Stimulated activated CD4-positive, alpha-beta T cell treated with anti-CD3 and anti-CD28 coated beads, Interleukin-15, amount 100 ng/mL, for 48 hours (primary cell): ENCODE measurements at regions not wholly inside any gene's neighbourhood (a gene's known extent, or its start where the extent isn't known, plus 50 kb on each side); places are given as distances from the start of the nearest gene placed in this dataset.
"Not testable (repeated sequence)": the region's sequence is repeated elsewhere in the genome, so short reads cannot be mapped to it uniquely, and the experiment has no call there.

Experiments
- DNase-seq, 2 donors: peaks; one replicate each; pipeline ENCODE4 v3.0.0-alpha.2; 2020; ENCODE audit warnings: low read depth in 2 of 2

DNA sequence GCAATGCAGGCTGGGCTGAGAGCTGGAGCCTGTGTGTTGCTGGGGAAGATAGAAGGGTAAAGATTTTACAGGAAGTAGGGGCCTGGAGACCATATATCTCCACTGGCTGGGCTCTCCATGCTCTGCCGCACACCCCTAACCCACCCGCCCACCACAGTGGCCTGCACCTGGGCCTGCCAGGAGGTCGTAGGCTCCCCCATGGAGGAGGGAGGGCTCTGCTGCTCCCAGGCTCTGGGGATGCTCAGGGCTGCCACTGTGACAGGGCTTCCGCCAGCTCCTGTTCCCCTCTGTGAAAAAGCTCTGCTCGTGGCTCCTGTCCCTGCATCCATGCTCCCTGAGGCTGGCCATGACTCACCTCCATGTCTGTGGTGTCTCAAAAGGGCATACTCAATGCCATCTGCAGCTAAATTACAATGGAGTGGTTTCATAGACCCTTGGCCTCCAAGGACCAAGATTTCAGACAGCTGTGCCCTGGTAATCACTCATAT lies 106.0 kb downstream of the CXCL12 start:
- DNase-seq: no peak

DNA sequence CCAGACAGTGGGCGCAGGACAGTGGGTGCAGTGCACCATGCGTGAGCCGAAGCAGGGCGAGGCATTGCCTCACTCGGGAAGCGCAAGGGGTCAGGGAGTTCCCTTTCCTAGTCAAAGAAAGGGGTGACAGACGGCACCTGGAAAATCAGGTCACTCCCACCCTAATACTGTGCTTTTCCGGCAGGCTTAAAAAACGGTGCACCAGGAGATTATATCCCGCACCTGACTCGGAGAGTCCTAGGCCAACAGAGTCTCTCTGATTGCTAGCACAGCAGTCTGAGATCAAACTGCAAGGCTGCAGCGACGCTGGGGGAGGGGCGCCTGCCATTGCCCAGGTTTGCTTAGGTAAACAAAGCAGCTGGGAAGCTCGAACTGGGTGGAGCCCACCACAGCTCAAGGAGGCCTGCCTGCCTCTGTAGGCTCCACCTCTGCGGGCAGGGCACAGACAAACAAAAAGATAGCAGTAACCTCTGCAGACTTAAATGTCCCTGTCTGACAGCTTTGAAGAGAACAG lies 116.4 kb downstream of the CXCL12 start:
- not testable (repeated sequence) for DNase-seq

DNA sequence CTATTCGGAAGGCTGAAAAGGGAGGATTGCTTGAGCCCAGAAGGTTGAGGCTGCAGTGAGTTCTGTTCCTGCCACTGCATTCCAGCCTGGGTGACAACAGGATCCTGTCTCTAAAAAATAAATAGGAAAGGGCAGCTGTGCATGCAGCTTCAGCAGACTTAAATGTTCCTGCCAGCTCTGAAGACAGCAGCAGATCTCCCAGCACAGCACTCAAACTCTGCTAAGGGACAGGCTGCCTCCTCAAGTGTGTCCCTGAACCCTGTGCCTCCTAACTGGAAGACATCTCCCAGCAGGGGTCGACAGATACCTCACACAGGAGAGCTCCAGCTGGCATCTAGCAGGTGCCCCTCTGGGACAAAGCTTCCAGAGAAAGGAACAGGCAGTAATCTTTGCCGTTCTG lies 117.9 kb downstream of the CXCL12 start:
- DNase-seq: no peak

DNA sequence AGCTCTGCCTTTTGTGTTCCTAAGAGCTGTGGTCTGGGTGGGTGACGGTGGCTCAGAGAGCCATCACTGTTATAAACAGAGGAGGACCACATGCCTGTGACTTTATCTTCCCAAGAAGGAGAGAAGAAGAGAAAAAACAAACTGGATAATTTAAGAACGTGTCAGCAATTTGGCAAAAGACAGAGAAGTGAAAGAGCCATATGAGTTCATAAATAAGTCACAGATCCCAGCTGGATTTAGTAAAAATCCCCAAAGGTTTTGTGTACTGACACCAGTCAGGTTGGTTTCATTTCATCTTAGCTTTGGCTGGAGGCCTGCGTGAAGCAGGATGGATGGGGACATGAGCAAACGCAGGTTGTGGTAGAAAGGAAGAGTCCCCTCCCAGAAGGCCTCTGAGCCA lies 120.7 kb downstream of the CXCL12 start:
- DNase-seq: no peak

DNA sequence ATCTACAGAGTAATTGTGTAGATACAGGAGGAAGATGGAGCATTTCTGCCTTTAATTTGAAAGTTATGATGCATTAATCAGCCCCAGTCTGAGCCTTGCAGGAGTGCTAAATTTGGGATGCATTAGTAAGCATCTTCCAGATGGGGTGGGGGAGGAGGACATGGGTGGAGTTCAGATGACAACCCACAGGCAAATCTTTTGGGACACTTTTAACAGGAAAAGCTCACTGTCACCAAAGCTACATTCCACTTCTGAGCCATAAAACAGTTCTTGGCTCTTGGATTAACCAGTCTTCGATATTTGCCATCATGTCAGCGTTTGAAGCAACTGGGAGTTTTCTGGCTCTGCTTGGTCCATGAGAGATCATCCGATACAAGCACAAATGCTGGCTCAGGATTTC lies 121.1 kb downstream of the CXCL12 start:
- no peak for DNase-seq

DNA sequence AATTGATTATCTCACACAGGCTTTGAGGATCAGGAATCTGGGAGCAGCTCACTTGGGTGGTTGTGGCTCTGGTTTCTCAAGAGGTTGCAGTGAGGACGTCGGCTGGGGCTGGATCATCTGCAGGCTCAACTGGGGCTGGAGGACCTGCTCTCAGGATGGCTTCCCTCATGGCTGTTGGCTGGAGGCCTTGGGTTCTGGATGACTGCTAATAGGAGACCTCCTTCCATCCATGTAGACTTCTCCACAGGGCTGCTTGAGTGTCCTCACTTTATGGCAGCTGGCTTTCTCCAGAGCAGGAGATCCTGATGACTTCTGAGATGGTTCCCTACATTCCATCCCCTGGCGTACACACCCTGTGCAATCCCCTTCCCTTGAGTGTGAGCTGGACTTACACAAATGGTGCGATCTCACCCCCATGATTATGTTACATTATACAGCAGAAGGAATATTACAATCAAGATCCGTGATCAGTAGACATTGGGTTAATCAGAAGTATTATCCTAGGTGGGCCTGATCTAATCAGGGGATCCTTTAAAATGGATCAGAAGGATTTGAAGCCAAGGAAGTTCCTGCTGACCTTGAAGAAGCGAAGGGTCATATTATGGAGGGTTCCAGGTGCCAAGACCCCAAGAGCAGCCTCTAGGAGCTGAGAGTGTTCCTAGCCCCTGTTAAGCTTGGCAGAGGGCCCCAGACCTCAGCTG lies 122.2 kb downstream of the CXCL12 start:
- DNase-seq: no peak

DNA sequence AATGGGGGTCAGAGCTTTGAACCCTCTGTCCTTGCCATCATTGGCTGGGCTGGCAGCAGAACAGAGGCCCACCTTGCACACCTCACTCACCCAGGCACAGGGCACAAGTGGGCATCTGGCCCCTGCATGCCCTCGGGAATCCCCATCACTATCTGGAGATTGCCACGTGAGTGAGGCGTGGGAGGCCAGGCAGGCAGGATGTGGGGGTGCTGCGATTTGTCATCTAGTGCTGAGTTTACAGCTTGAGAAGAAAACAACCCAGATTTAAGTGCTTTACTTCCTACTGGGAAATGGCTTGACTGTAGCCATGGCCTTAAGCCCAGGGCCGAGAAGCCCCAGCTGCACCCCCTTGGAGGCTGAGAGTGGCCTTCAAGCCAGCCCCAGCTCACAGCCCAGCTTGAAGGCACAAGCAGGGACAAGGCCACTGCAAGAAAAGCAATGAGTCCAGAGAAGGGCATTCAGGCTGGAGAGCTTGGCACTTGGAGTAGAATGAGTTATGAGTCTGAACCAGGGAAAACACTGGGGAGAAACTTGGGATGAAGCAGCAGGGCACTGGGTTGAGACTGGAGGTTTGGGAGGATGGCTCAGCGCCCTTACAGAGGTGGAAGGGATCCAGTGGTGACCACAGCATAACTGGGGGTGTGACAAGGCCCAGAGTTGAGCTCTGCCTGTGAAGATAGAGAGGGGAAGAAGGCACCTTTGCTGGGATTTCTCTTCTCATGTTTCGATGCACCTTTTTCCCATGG lies 123.0 kb downstream of the CXCL12 start:
- DNase-seq: no peak

DNA sequence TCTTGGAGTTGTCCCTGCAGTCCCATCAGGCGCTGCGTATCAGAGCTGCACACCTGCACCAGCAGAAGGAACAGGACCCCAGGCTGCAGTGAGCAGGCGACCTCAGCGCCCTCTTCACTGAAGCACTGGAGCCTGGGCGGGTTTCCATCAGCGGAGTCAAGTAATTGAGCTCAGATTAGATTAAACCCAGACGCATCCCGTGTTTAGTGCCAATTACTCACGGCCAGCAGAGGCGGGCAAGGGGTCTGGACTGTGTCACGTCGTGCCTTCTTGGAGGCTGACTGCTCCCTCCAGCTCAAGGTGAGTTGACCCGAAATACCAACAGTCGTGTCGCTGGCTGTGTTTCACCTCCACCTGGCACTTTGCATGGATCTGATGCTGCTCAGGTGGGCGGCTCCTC lies 123.6 kb downstream of the CXCL12 start:
- no peak for DNase-seq

DNA sequence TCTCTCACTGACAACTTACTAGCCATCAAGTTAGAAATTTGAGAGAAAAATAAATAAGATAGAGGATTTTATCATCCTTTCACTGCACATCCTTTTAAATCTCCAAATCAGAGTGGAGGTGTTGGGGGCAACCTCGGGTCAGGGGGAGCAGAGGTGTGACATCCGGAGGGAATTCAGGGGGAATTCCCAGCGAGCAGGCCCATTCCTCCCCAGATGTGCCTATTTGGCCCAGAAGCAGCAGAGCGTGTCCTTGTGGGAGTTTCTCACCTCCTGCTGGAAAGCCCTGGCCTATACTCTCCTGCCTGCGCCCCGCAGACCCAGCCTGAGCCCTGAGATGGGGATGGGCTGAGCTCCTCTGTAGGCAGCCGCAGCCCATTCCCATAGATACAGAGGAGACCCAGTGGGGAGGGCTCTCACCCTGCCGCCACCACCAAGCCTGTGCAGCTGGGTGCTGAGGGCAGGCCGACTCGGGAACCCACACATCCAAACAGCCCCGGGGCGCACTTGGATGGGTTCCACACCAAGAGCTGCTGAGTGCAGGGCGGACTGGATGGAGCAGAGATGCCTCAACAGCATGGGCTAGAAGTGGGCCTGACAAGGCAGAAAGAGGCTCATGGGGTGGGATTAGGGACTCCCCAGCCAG lies 124.5 kb downstream of the CXCL12 start:
- DNase-seq: no peak

DNA sequence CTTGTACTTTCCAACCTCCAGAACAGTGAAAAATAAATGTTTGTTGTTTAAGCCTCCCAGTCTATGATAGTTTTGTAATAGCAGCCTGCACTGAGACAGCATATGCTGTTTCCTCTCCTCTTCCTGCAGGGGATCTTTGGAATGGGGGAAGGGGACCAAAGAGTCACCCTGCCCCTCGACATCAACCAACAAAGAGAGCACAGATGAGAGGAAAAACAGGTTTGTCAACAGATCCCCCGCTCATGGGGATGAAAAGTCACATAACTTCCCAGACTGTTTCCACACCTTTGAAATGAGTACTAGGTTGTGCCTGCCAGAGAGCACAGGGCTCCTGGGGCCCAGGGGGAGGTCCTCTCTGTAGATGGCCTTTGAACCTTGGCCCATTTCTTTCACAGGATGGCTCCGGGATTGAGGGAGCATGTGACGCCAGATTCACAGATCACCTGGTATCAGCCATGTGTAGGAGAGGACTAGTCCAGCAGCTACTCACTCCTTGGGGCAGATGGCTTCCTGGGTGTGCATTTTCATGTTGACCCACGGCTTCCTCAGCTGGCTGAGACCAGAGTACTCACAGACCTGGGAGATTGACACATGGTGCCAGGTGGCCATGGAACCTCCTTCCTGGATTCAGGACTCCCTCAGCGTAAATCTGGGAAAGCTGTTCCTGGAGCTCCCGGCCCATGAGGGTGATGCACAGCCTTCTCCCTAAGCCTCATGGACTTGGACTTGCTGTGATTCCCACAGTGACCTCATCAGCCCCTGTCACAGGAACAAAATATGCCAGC lies 125.6 kb downstream of the CXCL12 start:
- DNase-seq: no peak

DNA sequence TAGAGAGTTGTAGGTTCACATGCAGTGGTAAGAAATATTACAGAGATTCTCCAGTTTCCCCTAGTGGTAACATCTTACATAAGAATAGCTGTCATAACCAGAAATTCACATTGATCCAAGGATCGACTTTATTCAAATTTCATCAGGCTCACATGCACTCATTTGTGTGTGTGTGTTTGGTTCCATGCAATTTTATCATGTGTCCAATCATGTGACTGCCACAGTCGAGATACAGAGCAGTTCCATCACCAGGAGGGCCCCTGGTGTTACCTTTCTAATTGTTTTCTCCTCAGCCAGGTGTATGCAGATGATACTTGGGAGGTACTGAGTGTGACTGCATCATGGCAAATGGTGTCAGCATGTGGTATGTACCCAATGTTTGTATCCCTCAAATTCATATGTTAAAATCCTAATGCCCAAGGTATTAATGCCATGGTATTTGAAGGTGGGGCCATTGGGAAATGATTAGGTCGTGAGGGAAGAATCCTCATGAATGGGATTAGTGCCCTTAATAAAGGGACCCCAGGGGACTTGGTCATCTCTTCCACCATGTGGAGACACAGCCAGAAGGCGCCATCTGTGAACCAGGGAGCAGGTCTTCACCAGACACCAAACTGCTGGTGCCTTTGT lies 126.3 kb downstream of the CXCL12 start:
- no peak for DNase-seq

DNA sequence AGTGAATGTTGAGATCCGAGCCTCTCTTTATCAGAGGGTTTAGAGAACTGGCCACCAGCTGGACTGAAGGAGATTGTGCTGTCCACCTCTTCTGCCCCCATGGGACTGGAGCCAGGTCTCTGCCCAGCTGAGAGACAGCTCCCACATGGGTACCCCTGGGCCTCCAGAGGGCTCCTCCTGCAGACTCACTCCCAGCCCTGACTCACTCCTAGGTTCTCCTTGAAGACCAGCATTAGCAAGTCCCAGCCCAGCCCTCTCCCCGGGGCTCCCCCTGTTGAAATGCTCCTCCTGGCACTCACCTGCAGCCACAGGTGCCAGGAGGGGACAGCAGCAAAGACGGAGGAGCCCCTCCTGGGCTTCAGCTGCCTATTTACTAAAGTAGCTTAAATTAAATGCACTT lies 126.9 kb downstream of the CXCL12 start:
- DNase-seq: no peak

DNA sequence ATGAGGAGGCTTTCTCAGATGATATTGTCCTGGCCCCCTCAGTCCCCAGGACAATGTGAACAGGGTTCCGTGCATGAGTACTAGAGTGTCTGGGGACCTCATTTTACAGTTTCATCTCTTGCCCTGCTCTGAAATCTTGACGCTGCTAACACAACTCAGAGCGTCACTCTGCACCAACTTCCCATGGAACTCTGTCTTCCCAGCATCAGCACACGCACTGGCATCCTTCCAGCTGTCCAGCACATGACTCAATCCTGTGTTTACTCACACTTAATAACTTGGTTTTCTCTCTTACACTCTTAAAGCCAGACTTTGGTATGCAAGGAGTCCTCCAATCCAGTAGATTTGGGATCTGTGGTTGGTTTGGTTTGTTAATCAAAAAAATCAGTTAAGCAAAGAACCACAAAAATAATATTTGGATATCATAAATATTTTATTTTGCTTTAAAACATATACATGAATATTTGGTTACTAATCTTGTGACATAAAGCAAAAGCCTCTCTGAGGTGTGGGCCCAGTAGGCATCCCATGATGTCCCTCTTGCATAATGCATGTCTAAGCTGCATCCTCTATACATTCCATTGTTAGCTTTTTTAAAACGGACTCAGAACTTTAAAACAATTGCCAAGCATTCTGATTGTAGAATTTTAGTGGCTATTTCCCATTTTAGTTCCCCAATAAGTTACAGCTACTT lies 131.0 kb downstream of the CXCL12 start:
- no peak for DNase-seq

DNA sequence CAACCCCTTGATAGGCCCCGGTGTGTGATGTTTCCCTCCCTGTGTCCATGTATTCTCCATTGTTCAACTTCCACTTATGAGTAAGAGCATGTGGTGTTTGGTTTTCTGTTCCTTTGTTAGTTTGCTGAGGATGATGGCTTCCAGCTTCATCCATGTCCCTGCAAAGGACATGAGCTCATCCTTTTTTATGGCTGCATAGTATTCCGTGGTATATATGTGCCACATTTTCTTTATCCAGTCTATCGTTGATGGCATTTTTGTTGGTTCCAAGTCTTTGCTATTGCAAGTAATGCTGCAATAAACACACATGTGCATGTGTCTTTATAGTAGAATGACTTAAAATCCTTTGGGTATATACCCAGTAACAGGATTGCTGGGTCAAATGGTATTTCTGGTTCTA lies 132.3 kb downstream of the CXCL12 start:
- not testable (repeated sequence) for DNase-seq

DNA sequence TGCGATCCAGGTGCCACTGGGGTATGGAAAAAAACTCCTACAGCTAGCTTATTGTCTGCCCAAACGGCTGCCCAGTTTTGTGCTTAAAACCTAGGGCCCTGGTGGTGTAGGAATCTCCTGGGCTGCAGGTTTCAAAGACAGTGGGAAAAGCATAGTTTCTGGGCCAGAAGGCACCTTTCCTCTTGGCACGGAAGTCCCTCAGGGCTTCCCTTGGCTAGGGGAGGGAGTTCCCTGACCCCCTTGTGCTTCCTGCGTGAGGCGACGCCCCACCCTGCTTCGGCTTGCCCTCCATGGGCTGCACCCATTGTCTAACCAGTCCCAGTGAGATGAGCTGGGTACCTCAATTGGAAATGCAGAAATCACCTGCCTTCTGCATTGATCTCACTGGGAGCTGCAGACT lies 135.0 kb downstream of the CXCL12 start:
- DNase-seq: not testable (repeated sequence)

DNA sequence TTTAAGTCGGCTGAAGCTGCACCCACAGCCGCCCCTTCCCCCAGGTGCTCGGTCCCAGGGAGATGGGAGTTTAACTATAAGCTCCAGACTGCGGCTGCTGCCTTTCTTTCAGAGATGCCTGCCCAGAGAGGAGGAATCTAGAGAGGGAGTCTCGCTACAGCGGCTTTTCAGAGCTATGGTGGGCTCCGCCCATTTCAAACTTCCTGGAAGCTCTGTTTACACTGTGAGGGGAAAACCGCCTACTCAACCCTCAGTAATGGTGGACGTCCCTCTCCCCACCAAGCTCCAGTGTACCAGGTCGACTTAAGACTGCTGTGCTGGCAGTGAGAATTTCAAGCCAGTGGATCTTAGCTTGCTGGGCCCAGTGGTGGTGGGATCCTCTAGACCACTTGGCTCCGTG lies 135.4 kb downstream of the CXCL12 start:
- no peak for DNase-seq

DNA sequence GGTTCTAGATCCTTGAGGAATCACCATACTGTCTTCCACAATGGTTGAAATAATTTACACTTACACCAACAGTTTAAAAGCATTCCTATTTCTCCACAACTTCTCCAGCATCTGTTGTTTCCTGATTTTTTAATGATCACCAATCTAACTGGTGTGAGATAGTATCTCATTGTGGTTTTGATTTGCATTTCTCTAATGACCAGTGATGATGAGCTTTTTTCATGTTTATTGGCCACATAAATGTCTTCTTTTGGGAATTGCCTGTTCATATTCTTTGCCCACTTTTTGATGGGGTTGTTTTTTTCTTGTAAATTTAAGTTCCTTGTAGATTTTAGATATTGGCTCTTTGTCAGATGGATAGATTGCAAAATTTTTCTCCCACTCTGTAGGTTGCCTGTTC lies 138.2 kb downstream of the CXCL12 start:
- not testable (repeated sequence) for DNase-seq

DNA sequence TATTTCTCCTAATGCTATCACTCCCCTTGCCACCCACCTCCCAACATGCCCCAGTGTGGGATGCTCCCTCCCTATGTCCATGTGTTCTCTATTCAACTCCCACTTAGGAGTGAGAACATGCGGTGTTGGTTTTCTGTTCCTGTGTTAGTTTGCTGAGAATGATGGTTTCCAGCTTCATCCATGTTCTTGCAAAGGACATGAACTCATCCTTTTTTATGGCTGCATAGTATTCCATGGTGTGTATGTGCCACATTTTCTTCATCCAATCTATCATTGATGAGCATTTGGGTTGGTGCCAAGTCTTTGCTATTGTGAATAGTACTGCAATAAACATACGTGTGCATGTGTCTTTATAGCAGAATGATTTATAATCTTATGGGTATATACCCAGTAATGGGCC lies 138.6 kb downstream of the CXCL12 start:
- DNase-seq: not testable (repeated sequence)

DNA sequence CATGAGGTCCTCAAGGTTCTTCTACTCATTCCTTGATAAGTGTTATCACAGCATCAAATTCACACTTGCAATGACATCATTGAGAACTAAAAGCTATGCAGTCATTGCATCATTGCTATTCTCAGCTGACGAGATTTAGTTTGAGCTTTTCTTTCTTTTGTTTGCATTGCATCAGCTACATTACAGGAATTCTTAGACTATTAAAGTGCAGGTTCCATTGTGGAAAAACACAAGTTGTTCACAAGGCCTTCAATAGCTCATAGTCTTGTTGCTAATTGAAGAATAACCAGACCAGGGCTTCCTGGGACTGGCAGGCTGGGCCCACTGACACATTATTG lies 139.3 kb downstream of the CXCL12 start:
- DNase-seq: no peak

DNA sequence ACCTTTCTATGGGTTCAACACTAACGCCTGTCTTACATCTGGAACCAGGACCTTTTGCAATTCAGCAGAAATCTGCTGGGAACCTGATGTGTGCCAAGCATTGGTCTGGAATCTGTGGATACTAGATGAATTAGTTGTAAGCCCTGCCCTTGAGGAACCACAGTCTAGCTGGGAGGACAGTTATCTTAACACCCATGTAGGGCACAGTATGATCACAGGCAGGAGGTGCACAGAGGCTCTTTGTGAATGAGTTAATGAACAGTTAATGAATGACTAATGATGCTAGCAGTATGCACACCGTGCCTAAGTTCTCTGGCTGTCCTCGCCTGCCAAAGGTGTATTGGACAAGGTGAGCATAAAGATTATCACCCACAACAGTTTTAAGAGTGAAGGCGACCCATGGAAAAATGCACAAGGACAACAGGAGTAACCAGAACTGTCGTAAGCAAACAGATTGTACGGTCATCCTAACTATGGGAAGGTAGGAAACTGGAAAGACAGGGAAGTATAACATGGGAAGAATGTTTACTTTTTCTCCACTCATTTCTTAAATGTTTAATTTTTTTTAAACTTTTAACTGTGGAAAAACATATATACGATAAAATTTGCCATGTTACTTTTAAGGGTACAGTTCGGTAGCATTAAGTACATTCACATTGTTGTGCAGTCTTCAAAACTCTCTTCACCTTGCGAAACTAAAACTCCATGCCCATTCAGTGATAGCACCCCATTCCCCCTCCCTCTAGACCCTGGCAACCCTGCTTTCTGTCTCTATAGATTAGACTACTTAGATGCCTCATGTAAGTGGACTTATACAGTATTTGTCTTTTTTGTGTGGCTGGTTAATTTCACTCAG lies 139.9 kb downstream of the CXCL12 start:
- no peak for DNase-seq
